ENCODE measurements at regions not wholly inside any gene's neighbourhood (a gene's known extent, or its start where the extent isn't known, plus 50 kb on each side); places are given as distances from the start of the nearest gene placed in this dataset.

DNA sequence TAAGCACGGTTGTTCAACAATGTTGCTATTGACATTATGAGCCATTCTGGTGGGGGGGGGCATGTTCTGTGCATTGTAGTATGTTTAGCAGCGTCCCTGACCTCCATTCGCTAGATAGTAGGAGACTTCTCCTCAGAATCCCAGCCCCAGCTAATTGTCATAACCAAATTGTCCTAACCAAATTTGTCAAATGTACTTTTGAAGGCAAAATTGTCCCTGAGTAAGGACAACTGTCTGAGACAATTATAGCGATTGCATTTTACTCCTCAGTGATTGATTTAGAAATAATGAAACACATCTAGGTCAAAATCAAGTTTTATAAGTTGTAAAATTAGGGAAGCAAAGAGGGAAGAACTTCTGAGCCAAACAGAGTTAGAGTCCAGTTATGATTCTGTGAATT is 541.8 kb upstream of the CHORDC1 start:
- TF ChIP-seq POLR2A (IDR thresholded peaks at IDR 0.05): no peak
- TF ChIP-seq, protein P1, sequence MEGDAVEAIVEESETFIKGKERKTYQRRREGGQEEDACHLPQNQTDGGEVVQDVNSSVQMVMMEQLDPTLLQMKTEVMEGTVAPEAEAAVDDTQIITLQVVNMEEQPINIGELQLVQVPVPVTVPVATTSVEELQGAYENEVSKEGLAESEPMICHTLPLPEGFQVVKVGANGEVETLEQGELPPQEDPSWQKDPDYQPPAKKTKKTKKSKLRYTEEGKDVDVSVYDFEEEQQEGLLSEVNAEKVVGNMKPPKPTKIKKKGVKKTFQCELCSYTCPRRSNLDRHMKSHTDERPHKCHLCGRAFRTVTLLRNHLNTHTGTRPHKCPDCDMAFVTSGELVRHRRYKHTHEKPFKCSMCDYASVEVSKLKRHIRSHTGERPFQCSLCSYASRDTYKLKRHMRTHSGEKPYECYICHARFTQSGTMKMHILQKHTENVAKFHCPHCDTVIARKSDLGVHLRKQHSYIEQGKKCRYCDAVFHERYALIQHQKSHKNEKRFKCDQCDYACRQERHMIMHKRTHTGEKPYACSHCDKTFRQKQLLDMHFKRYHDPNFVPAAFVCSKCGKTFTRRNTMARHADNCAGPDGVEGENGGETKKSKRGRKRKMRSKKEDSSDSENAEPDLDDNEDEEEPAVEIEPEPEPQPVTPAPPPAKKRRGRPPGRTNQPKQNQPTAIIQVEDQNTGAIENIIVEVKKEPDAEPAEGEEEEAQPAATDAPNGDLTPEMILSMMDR (IDR thresholded peaks at IDR 0.05): no peak
